Immature natural killer cell (primary cell): ENCODE measurements at regions not wholly inside any gene's neighbourhood (a gene's known extent, or its start where the extent isn't known, plus 50 kb on each side); places are given as distances from the start of the nearest gene placed in this dataset.

ENCODE experiments used
- DNase-seq, 3 donors: peaks; one replicate each; pipeline ENCODE4 v3.0.0; 2022; ENCODE audit warnings: mixed read lengths in 1 of 3
- H3K27ac Mint-ChIP-seq, 6 donors: one replicate each; pipeline ENCODE4 v1.8.0; 2020; ENCODE audit warnings: mixed read lengths in 6 of 6, mild to moderate bottlenecking in 5 of 6, inconsistent platforms in 4 of 6, moderate library complexity in 3 of 6
- H3K27me3 Mint-ChIP-seq, 3 donors: one replicate each; pipeline ENCODE4 v1.8.0; 2020 to 2021; ENCODE audit warnings: low read depth in 3 of 3, mild to moderate bottlenecking in 3 of 3, mixed read lengths in 3 of 3, moderate library complexity in 3 of 3, inconsistent platforms in 1 of 3
- H3K36me3 Mint-ChIP-seq, 3 donors: one replicate each; pipeline ENCODE4 v1.8.0; 2020; ENCODE audit warnings: mixed read lengths in 3 of 3, inconsistent platforms in 2 of 3, mild to moderate bottlenecking in 2 of 3
- H3K4me1 Mint-ChIP-seq, 2 donors: one replicate each; pipeline ENCODE4 v1.8.0; 2020; ENCODE audit warnings: inconsistent platforms in 2 of 2, mild to moderate bottlenecking in 2 of 2, mixed read lengths in 2 of 2, moderate library complexity in 1 of 2
- H3K4me3 Mint-ChIP-seq, 5 donors: one replicate each; pipeline ENCODE4 v1.8.0; 2020; ENCODE audit warnings: mild to moderate bottlenecking in 5 of 5, mixed read lengths in 5 of 5, inconsistent platforms in 3 of 5, moderate library complexity in 3 of 5
- H3K9me3 Mint-ChIP-seq, 6 donors: one replicate each; pipeline ENCODE4 v1.8.0; 2020; ENCODE audit warnings: mild to moderate bottlenecking in 6 of 6, mixed read lengths in 6 of 6, inconsistent platforms in 4 of 6, moderate library complexity in 3 of 6

DNA sequence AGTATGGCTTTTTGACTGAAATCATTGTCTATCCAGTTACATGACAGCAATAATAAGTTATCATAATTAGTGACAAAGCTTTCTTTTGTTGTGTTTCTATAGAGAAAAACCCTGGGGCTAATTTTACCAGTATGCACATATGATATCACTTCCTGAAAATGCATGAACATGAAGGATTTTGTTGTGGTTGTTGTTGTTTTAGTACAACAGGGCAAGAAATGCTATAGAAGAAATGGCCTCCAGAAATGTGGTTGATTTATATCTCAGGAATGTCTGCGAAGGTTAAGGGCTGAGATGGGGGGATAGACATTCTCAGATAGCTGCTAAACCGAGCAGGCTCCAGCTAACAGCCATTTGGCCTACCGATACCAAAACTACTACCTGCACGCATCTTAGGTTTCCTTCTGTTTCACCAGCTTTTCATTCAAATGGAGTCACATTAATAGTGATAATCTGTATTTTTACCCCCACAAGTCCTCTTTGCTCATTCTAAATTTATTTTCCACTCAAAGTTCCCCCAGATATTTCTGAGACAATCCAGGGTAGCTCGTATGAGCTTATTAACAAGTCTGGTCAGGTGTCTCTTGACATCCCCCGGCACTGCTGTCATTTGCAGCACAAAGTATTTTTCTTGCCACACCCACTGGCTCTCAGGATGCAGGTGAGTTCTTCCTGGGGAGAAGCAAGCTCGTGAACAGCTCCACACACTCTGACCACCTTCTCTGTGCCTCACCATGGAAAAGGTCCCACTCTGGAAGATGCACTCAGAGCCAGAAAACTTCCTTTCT, 232.4 kb upstream of the GAS1 start:
- peaks cover 3 to 6% of the 10 kb centered on the region in 2 donors for H3K4me1 Mint-ChIP-seq

DNA sequence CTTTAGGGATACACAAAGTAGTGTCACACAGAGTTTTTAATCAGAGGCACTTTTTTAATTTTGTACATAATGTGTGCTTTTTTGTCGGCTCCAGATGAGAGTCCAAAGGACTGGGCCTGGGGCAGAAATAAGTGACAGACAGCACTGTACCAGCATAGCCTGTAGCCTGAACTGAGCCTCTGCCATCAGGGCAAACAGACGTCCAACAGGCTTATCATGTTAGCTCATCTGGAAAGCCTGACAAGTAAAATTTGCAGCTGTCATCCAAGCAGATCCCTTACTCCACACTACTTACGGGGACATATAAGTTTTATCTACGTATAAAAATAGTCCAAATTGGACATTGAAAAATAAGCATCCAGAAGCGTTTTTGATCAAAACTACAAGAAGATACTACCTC, 233.1 kb upstream of the GAS1 start:
- H3K4me3 Mint-ChIP-seq = no peak overlapping the region
- H3K27ac Mint-ChIP-seq = no peak overlapping the region
- peaks cover 4 to 7% (median 5%) of the 10 kb centered on the region in 3 donors for H3K27me3 Mint-ChIP-seq
- peaks cover 3 to 6% of the 10 kb centered on the region in 2 donors for H3K4me1 Mint-ChIP-seq
- peaks cover 0 to 5% (median 0%) of the 10 kb centered on the region in 3 donors for H3K36me3 Mint-ChIP-seq
- no peak for DNase-seq
- peaks cover 0 to 11% (median 0%) of the 10 kb centered on the region in 6 donors for H3K9me3 Mint-ChIP-seq

More for the DNA sequence above, 232.4 kb upstream of the GAS1 start:
- DNase-seq = no peak
- H3K9me3 Mint-ChIP-seq = peaks cover 0 to 11% (median 0%) of the 10 kb centered on the region in 6 donors
- H3K27me3 Mint-ChIP-seq = peaks cover 3 to 7% (median 4%) of the 10 kb centered on the region in 3 donors
- H3K36me3 Mint-ChIP-seq = peaks cover 0 to 5% (median 0%) of the 10 kb centered on the region in 3 donors
- H3K27ac Mint-ChIP-seq = no peak overlapping the region
- H3K4me3 Mint-ChIP-seq = no peak overlapping the region

DNA sequence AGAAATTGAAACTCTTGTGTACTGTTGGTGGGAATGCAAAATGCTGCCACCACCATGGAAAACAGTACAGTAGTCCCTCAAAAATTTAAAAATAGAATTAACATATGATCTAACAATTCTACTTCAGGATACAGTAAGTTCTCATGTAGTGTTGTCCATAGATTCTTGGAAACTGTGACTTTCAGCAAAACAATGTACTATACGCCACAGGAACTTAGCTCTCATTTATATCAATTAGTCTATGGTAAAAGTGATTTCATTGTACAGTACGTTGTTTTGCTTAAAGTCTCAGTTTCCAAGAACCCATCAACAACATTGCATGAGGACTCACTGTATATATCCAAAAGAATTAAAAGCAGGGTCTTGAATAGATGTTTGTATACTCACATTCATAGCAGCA, 233.5 kb upstream of the GAS1 start:
- peaks cover 3 to 7% (median 4%) of the 10 kb centered on the region in 3 donors for H3K27me3 Mint-ChIP-seq
- DNase-seq = no peak

DNA sequence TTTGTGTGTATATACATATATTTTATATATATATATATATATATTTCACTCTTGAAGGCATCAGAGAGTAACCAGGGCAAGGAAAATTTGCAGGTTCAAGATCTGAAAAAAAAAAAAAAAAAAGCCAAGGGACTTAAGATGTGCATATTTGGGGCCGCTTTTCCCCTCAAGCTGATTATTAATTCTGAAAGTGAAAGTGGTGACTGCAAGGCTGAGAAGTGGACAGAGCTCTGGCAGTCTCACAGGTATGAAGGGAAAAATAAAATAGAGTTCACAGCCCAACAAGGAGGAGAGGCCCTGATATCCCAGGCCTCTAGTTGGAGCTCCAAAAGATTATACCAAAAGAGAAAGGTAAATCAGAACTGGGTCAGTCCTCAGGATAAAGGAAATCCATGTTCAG, 234.4 kb upstream of the GAS1 start:
- Mint-ChIP-seq H3K36me3 (peaks cover 0 to 5% (median 0%) of the 10 kb centered on the region in 3 donors), H3K9me3 (peaks cover 0 to 9% (median 0%) of the 10 kb centered on the region in 6 donors), H3K27ac (no peak overlapping the region), H3K4me3 (no peak overlapping the region), H3K4me1 (peaks cover 3 to 6% of the 10 kb centered on the region in 2 donors), H3K27me3 (peaks cover 2 to 7% (median 4%) of the 10 kb centered on the region in 3 donors)
- DNase-seq = no peak

More for the DNA sequence above, 233.5 kb upstream of the GAS1 start:
- no peak overlapping the region for H3K27ac Mint-ChIP-seq
- peaks cover 0 to 11% (median 0%) of the 10 kb centered on the region in 6 donors for H3K9me3 Mint-ChIP-seq
- H3K4me1 Mint-ChIP-seq = peaks cover 3 to 6% of the 10 kb centered on the region in 2 donors
- H3K4me3 Mint-ChIP-seq = no peak overlapping the region
- H3K36me3 Mint-ChIP-seq = peaks cover 0 to 5% (median 0%) of the 10 kb centered on the region in 3 donors

DNA sequence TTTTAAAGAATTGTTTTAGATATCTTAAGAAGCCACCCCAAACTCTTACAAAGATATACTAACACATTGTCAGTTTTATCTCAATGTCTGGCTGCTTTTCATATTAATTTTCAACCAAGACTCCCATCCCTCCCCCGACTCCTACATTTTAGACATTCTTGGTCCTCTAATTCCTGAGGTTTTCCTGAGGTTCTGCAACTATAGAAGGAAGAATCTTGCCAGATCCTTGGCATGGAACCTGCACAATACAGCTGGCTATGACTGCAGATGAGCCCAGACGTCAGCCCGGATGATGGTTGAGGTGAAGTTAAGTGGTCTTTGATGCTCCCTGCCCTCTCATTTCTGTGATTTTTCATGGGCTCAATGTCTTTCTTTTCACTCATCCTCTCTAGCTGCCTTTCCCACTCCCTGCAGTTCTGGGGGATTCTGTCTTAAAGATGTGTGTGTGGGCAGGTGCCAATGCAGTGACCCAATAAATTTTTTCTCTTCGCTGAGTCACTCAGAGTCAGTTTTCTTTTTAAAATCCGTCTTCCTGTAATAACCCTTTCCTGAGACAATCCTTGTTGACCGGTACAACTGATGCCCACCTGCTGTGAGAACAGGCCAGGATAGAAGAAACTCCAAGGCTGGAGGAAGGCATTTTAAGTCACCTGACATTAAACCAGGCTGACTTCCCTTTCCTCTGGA, 237.8 kb upstream of the GAS1 start:
- Mint-ChIP-seq H3K36me3 (peaks cover 0 to 5% (median 0%) of the 10 kb centered on the region in 3 donors), H3K4me3 (no peak overlapping the region), H3K27me3 (peaks cover 2 to 5% (median 4%) of the 10 kb centered on the region in 3 donors), H3K27ac (no peak overlapping the region), H3K4me1 (peaks cover 3 to 6% of the 10 kb centered on the region in 2 donors), H3K9me3 (peaks cover 0 to 7% (median 0%) of the 10 kb centered on the region in 6 donors)
- DNase-seq = no peak

DNA sequence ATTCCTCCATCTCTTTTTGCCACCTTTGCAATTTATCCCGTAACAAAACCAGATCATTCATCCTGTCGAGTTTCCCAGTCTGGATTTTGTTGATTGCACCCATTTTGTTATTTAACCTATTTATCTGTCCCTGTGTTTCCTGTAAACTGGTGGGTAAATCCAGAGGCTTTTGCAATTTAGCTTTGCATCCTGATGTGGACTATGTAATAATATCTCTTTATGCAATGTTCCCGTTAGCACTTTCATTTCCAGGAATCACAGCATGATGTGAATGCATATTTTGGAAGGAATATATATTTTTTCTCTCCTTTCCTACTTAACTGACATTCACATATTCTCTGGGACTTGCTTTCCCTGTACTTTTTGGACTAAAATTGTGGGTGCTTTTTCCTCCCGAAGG, 240.3 kb upstream of the GAS1 start:
- Mint-ChIP-seq H3K27me3 (peaks cover 0 to 7% (median 7%) of the 10 kb centered on the region in 3 donors), H3K27ac (no peak overlapping the region), H3K9me3 (peaks cover 0 to 3% (median 0%) of the 10 kb centered on the region in 6 donors), H3K4me3 (no peak overlapping the region), H3K36me3 (peaks cover 0 to under 1% (median 0%) of the 10 kb centered on the region in 3 donors), H3K4me1 (no peaks in the 10 kb centered on the region)
- DNase-seq = no peak

DNA sequence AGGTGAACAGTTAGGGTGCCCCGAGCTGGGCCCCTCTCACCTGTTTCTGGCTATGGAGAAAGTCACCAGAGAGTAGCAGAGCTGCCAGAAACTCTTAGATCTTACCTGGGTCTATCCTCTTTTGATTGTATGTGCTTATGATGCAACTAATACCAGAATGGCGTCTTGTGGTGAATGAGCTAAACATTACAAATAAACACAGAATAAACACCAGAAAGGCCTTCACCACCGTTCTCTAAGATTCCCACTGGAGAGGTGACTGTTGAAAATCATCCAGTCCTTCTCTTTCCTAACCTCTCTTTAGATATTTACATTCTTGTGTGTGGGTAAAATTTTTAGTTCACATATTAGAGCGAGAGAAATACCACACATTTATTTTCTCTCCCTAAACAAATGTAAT, 241.7 kb upstream of the GAS1 start:
- no peak for DNase-seq
- peaks cover 0 to 3% (median 0%) of the 10 kb centered on the region in 6 donors for H3K9me3 Mint-ChIP-seq
- H3K36me3 Mint-ChIP-seq = no peaks in the 10 kb centered on the region
- H3K4me3 Mint-ChIP-seq = no peak overlapping the region
- peaks cover 0 to 7% (median 5%) of the 10 kb centered on the region in 3 donors for H3K27me3 Mint-ChIP-seq
- no peak overlapping the region for H3K27ac Mint-ChIP-seq
- H3K4me1 Mint-ChIP-seq = no peaks in the 10 kb centered on the region

DNA sequence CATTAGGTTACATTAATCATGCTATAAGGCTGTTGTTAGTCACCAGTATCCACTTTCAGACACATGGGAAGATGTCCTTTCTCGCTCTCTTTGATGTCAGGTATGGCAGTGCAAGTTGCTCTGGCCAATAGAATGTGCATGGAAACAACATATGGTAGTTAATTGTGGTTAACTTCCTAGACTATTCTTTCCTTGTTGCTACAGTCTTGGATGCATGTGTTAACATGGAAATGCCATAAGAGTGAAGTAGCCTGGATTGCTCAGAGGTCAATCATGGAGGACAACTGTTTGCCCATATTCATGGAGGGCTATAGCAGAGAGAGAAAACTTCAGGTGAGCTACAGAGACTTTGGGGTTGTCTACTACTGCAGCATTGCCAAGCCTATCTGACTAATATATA, 245.8 kb upstream of the GAS1 start:
- no peaks in the 10 kb centered on the region for H3K36me3 Mint-ChIP-seq
- H3K9me3 Mint-ChIP-seq = peaks cover 0 to 3% (median 0%) of the 10 kb centered on the region in 6 donors
- H3K27me3 Mint-ChIP-seq = peaks cover 4 to 6% (median 4%) of the 10 kb centered on the region in 3 donors
- no peak overlapping the region for H3K4me3 Mint-ChIP-seq
- peaks cover 4 to 6% of the 10 kb centered on the region in 2 donors for H3K4me1 Mint-ChIP-seq
- DNase-seq = no peak
- no peak overlapping the region for H3K27ac Mint-ChIP-seq

DNA sequence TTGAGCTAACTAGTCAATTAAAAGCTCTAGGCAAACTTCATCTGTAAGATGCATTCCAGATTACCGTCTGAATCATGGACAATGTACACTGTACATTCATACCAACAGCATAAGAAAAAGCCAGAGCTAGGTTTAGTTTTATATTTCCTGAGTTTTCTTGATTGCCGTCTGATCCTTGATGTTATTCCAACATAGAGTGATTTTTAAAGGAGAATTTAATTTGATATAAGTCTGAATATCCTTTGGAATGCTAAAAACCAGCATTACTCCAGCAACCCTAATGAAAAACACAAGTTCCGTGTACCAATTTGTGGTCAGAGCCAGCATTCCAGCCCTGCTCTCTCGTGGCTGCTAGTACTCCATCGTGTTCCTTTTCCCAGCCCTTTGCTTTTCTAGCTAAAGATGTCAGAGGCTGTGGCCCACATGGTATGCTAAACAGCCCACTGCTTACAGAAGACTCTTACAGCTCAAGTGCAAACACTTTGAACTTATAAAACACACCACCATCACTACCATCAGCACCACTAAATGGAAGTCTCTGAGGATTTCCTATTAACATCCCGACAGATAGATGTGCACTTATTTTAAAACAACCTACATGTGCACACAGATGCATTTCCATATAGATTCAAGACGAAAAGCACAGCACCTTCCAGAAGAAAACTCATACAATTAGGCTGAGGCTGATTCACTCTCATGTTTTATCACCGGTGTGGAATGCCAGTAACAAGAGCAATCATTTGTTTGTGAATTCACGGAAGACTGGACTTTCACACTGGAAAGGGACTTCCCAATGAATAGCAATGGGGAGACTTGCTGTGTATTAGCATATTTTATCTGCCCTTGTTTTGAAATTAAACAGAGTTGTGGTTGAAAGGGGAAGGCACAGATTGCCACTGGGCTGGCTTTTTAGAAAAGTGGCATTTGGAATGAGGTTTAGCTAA, 246.9 kb upstream of the GAS1 start:
- Mint-ChIP-seq H3K9me3 (peaks cover 0 to 6% (median 0%) of the 10 kb centered on the region in 6 donors), H3K4me3 (no peak overlapping the region), H3K4me1 (peaks cover 4 to 6% of the 10 kb centered on the region in 2 donors), H3K27ac (no peak overlapping the region), H3K27me3 (peaks cover 4 to 7% (median 4%) of the 10 kb centered on the region in 3 donors), H3K36me3 (no peaks in the 10 kb centered on the region)
- no peak for DNase-seq

DNA sequence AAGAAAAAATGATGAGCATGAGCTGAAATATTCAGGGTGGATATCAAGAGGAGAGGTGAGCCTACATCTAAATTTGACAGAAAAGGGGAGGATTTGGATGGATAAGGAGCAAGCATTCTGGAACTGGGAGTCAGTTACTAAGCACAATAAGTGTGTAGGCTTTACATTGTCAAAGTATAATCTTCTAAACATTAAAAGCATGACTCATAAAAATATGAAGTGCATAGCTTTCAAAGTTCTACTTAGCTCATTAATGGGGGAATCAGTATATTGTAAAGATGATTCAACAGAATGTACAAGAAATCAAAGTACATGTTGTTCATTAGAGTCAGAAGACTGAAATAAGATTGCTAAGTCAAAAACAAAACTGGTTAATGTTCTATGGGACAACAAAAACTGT, 248.0 kb upstream of the GAS1 start:
- DNase-seq = no peak
- peaks cover 4 to 6% of the 10 kb centered on the region in 2 donors for H3K4me1 Mint-ChIP-seq
- H3K27me3 Mint-ChIP-seq = peaks cover 4 to 7% (median 4%) of the 10 kb centered on the region in 3 donors
- no peaks in the 10 kb centered on the region for H3K36me3 Mint-ChIP-seq
- H3K27ac Mint-ChIP-seq = no peak overlapping the region
- peaks cover 0 to 6% (median 0%) of the 10 kb centered on the region in 6 donors for H3K9me3 Mint-ChIP-seq
- H3K4me3 Mint-ChIP-seq = no peak overlapping the region

DNA sequence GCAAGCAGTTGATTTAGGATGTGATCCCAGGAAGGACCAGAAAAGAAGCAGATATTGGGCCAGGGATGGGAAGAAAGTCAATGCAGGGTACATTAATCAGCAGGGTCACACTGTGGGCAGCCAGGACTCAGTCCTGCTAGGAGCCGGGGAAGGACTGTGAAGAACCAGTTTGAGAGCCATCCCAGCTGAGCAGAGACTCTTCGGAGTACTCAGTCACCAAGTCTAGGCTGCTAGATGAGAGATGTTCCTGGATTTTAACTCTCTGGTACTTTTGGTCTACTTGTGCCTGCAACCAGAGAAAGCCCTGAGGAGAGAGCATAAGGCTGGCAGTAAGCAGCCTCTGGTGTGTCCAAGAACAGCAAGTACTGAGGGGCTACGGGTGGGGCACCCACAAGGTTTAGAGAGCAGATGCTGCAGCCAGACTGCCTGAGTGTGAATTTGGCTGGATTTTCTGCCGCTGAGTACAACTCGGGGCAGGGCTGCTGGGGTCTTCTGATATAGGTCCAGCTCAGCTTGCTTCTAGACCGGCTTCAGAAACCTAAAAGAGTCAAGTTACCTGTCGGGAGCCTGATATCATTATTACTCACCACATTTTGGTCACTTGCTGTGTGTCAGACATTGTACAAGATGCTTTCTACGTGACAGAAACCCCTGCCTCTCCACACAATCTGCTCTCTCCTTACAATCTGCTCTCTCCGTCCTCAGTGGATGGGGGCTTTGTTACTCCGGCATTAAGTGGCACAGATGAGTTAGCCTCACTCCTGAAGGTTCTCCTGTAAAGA, 250.2 kb upstream of the GAS1 start:
- H3K27ac Mint-ChIP-seq = no peak overlapping the region
- no peak for DNase-seq
- H3K9me3 Mint-ChIP-seq = peaks cover 0 to 3% (median 0%) of the 10 kb centered on the region in 6 donors
- no peaks in the 10 kb centered on the region for H3K36me3 Mint-ChIP-seq
- H3K4me1 Mint-ChIP-seq = peaks cover 4 to 6% of the 10 kb centered on the region in 2 donors
- peaks cover 2 to 5% (median 4%) of the 10 kb centered on the region in 3 donors for H3K27me3 Mint-ChIP-seq
- no peak overlapping the region for H3K4me3 Mint-ChIP-seq

DNA sequence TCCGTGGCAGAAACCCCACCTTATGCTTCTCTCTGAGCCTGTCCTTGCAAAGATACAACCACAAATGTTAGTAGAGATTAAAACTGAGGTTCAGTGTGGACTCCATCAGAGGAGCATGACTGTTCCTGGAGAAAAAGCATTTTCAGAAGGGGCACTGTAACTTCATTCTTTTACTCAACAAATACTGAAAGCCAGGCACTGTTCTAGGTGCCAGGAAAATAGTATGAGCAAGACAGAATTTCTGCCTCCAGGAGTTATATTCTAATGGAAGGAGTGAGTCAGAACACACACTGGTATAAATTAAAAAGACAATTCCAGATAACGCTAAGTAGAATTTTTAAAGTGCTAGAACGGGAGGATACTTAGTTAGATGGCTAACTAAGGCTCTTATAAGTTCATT, 251.4 kb upstream of the GAS1 start:
- H3K9me3 Mint-ChIP-seq = peaks cover 0 to 6% (median 0%) of the 10 kb centered on the region in 6 donors
- no peaks in the 10 kb centered on the region for H3K36me3 Mint-ChIP-seq
- peaks cover 4 to 6% of the 10 kb centered on the region in 2 donors for H3K4me1 Mint-ChIP-seq
- no peak for DNase-seq
- H3K4me3 Mint-ChIP-seq = no peak overlapping the region
- no peak overlapping the region for H3K27ac Mint-ChIP-seq
- H3K27me3 Mint-ChIP-seq = peaks cover 4 to 6% (median 5%) of the 10 kb centered on the region in 3 donors
